ENCODE measurements at regions not wholly inside any gene's neighbourhood (a gene's known extent, or its start where the extent isn't known, plus 50 kb on each side); places are given as distances from the start of the nearest gene placed in this dataset.
"Not testable (repeated sequence)": the region's sequence is repeated elsewhere in the genome, so short reads cannot be mapped to it uniquely, and the experiment has no call there.

GRCh38 chr2:82199493-82199852, 1894.9 kb upstream of the LRRTM1 start:
- TF ChIP-seq ZNF311 (tag by site-specific recombination; IDR thresholded peaks at IDR 0.05; ENCODE audit: borderline replicate concordance) (no peak), TCF7L2 (IDR thresholded peaks at IDR 0.05; ENCODE audit: borderline replicate concordance, low read depth, low read length) (no peak), TRIM28 (IDR thresholded peaks at IDR 0.05; ENCODE audit: borderline replicate concordance, low read length) (no peak)
- no peak overlapping the region for H3K27ac ChIP-seq (ENCODE audit: extremely low read depth, low read depth, low read length)
- CTCF ChIA-PET: interaction anchor here (0.6 kb wide), 1 partner anchor 111 kb away, joined by 3 read pairs; no protein-coding TSS in a partner anchor
- H3K4me3 ChIP-seq (ENCODE audit: low read depth, low read length): no peak overlapping the region
- no peaks in the 10 kb centered on the region for H3K4me1 ChIP-seq (ENCODE audit: control insufficient read depth, insufficient read depth, low read length)
- H3K36me3 ChIP-seq (ENCODE audit: control insufficient read depth in 2 of 2, insufficient read depth in 1 of 2, low read length in 2 of 2): no peaks in the 10 kb centered on the region
- no peaks in the 10 kb centered on the region for H3K9me3 ChIP-seq (ENCODE audit: control insufficient read depth, insufficient read depth, low read depth, low read length)
- POLR2A ChIA-PET: no interaction called here

DNA sequence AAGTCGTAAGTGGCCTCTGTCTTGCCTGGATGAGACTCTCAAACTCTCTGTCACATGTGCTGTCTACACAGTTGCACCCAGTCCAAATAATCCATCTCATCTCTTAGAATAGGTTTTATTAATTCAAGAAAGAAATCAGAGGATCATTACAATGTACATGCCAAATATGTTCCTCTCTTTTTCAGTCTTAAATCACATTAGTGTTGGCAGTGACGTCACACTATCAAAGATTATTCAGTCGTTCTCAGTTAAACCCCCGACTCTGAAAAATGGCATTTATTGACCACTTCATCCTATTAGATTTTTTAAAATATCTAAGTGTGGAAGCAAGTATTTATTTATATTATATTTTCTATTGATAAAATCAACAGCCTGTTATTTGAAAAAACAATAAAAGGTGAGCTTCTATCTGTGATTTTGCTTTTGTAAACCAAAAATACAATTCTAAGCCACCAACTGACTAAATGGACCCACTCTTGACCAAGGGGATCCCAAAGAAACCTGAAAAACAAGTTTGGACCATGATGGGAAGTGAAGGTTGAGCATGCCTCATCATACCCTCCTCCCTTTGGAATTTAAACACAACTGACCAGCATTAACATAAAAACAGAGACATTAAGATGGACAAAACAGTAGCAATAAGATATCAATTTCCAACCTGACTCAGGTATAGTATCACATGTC, 1894.4 kb upstream of the LRRTM1 start:
- ChIA-PET POLR2A (no interaction called here), CTCF (interaction anchor here (0.7 kb wide), 1 partner anchor 323 kb away, joined by 3 read pairs; no protein-coding TSS in a partner anchor)
- no peak overlapping the region for H3K27ac ChIP-seq (ENCODE audit: extremely low read depth, low read depth, low read length)
- H3K4me3 ChIP-seq (ENCODE audit: low read depth, low read length): no peak overlapping the region
- H3K4me1 ChIP-seq (ENCODE audit: control insufficient read depth, insufficient read depth, low read length): no peaks in the 10 kb centered on the region
- H3K36me3 ChIP-seq (ENCODE audit: control insufficient read depth in 2 of 2, insufficient read depth in 1 of 2, low read length in 2 of 2): no peaks in the 10 kb centered on the region
- H3K9me3 ChIP-seq (ENCODE audit: control insufficient read depth, insufficient read depth, low read depth, low read length): no peaks in the 10 kb centered on the region
- TF ChIP-seq ZNF214 (tag by site-specific recombination; IDR thresholded peaks at IDR 0.05; ENCODE audit: borderline replicate concordance) (no peak), ZBTB1 (tag by site-specific recombination; IDR thresholded peaks at IDR 0.05) (no peak), ZBTB10 (tag by site-specific recombination; IDR thresholded peaks at IDR 0.05) (no peak), ZSCAN23 (tag by site-specific recombination; IDR thresholded peaks at IDR 0.05) (no peak), MEIS1 (CRISPR knock-in tag; IDR thresholded peaks at IDR 0.05; ENCODE audit: borderline replicate concordance) (no peak)
- TF ChIP-seq, protein P1, sequence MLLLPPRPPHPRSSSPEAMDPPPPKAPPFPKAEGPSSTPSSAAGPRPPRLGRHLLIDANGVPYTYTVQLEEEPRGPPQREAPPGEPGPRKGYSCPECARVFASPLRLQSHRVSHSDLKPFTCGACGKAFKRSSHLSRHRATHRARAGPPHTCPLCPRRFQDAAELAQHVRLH (tag by site-specific recombination; IDR thresholded peaks at IDR 0.05): no peak

DNA sequence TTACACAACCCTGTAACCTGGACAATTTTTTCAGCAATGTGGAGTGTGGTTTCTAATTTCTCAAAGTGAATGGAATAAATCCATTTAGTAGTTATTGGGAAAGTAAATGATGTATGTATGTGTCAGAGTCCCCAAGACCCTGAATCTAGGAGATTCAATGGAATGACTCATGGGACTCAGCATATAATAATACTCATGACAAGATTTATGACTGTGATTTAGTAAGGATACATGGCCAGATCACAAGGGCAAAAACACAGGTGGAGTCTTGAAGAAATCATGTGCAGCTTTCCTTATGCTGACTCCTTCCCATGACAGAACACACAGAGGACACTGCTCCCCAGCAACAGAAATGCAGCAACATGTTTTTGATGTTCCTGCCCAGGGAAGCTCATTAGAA, 1877.7 kb upstream of the LRRTM1 start:
- ChIA-PET POLR2A (no interaction called here), CTCF (no interaction called here)
- Histone ChIP-seq H3K4me3 (ENCODE audit: low read depth, low read length) (no peak overlapping the region), H3K27ac (ENCODE audit: extremely low read depth, low read depth, low read length) (no peak overlapping the region), H3K9me3 (ENCODE audit: control insufficient read depth, insufficient read depth, low read depth, low read length) (no peaks in the 10 kb centered on the region), H3K4me1 (ENCODE audit: control insufficient read depth, insufficient read depth, low read length) (no peaks in the 10 kb centered on the region), H3K36me3 (ENCODE audit: control insufficient read depth in 2 of 2, insufficient read depth in 1 of 2, low read length in 2 of 2) (no peaks in the 10 kb centered on the region)
- no peak for TF ChIP-seq HOXD13 (CRISPR knock-in tag; IDR thresholded peaks at IDR 0.05; ENCODE audit: borderline replicate concordance)
- TF ChIP-seq, protein P2, sequence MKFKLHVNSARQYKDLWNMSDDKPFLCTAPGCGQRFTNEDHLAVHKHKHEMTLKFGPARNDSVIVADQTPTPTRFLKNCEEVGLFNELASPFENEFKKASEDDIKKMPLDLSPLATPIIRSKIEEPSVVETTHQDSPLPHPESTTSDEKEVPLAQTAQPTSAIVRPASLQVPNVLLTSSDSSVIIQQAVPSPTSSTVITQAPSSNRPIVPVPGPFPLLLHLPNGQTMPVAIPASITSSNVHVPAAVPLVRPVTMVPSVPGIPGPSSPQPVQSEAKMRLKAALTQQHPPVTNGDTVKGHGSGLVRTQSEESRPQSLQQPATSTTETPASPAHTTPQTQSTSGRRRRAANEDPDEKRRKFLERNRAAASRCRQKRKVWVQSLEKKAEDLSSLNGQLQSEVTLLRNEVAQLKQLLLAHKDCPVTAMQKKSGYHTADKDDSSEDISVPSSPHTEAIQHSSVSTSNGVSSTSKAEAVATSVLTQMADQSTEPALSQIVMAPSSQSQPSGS (tag by site-specific recombination; IDR thresholded peaks at IDR 0.05; ENCODE audit: low read depth): no peak
- TF ChIP-seq ZNF148 (tag by site-specific recombination; IDR thresholded peaks at IDR 0.05; ENCODE audit: borderline replicate concordance): no peak
- no peak for TF ChIP-seq ZNF621 (tag by site-specific recombination; IDR thresholded peaks at IDR 0.05)
- no peak for TF ChIP-seq ZBTB1 (tag by site-specific recombination; IDR thresholded peaks at IDR 0.05)
- TF ChIP-seq YY1 (tag by site-specific recombination; IDR thresholded peaks at IDR 0.05): no peak
- no peak for TF ChIP-seq ZNF350 (tag by site-specific recombination; IDR thresholded peaks at IDR 0.05)

GRCh38 chr2:82175210-82175609, 1870.7 kb upstream of the LRRTM1 start:
- CTCF ChIA-PET; H3K4me1 ChIP-seq (ENCODE audit: control insufficient read depth, insufficient read depth, low read length); H3K27ac ChIP-seq (ENCODE audit: extremely low read depth, low read depth, low read length); H3K4me3 ChIP-seq (ENCODE audit: low read depth, low read length); H3K36me3 ChIP-seq (ENCODE audit: control insufficient read depth in 2 of 2, insufficient read depth in 1 of 2, low read length in 2 of 2); H3K9me3 ChIP-seq (ENCODE audit: control insufficient read depth, insufficient read depth, low read depth, low read length); POLR2A ChIA-PET: not testable (repeated sequence)

Measured in HEK293 (cell line).